SK-N-DZ (cell line): ENCODE measurements at regions not wholly inside any gene's neighbourhood (a gene's known extent, or its start where the extent isn't known, plus 50 kb on each side); places are given as distances from the start of the nearest gene placed in this dataset.

Experiments
- DNase-seq: peaks from one replicate; pipeline ENCODE4 v3.0.0-alpha.2; 2015; ENCODE audit warnings: low spot score

DNA sequence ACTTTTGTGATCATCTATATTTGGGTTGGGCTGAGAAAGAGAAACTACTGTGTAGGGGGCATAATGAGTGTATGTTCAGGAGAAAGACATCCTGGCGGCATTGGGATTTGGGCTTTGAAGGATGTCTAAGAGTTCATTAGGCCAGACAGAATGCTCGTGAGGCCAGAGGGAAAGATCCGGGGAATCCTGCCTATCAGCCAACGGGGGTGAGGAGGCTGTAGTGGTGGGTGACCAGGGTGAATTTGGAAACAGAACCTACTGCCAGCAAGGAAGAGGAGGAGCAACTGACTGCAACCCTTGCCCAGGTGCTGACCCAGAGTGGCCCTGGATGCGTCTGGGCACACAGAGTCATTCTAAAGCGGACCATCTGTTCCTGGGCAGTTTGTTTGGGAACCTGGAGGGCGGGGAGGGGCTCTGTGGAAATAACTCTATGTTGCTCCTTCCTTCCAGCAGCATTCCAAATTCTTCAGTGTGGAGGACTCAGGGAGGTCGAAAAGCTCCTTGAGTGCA is 56.9 kb upstream of the ECE1 start:
- DNase-seq: no peak

DNA sequence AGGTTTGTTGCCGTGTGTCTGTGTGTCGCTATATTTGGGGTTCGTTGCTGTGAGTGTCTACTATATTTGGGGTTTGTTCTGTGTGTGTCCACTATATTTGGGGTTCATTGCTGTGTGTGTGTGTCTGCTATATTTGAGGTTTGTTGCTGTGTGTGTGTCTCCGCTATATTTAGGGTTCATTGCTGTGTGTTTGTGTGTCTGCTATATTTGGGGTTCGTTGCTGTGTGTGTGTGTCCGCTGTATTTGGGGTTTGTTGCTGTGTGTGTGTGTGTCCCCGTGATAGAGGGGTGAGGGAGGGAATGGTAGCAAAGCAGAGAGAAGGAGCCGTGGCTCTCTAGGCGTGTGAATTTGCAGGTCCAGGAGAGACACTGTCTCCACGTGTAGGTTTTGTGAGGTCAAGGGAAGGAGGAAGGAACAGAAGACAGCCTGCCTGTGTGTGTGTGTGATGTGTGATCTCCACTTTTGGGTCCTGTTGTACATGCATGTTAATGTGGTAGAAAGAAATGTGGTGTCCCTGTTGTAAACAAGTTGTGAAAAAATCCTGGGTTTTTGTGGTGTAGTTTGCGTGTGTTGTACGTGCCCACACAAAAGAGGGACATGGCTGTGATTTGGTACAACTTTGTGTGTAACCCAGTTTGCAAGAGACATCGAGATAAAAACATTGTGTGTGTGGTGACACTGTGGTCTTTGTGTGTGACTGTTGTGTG is 56.3 kb upstream of the ECE1 start:
- no peak for DNase-seq

DNA sequence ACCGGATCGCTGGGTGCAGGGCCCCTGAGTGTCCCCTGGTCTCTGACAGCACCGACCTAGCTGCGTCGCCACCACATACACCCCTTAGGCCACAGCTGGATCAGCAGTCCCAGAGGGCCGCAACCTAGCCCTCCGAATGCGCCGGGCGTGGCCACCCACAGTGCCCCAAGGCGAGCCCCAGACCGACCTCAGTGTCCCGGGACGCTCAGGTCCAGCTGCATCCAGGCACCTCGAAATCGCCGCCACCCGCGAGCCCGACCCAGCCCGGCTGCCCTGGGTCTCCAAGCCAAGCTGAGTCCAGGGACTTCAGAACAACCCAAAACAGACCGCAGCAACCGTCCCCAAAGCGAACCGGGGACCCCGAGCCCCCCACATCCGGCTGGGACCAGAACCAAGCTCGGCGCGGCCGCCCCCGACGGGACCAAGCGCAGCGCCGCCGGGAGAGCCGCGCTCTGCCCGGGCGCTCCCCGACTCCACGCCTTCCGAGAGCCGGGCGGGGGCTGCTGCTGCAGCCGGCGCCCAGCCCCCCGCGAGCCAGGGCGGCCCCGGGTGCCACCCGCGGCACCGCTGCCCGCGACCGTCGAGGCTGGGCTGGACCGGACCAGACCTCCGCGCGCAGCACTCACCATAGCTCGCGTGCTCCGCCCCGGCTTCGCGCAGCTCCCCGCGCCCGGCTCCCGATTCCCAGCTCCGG is 54.6 kb upstream of the ECE1 start:
- no peak for DNase-seq

DNA sequence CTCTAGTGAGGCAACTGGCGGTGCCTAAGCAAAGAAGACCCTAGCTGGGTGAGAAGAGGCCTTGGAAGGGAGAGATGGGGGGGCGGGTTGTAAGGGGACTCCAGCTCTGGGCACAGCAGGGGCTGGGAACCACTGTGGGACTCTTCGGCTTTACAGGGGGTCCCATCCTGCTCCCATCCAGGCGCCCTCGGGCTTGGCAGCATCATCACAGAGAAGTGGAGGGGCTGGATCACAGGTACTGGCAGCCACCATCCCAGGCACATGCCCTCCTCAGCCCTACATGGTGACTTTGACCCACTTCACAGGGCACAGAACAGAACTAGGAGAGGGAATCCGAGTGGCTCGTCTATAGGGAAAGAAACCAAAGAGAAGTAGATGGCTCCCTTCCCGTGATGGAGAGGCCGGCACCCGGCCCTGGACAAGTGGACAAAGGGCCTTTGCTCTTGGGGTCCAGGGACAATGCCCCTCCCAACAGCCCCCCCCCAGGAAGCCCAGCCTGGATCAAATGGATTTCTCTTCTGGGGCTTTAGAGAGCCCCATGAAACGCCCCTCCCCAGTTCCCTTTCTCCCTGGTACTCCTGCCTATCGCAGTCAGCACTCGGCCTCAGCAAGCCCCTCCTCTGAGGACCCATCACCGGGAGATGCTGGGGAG is 54.0 kb upstream of the ECE1 start:
- no peak for DNase-seq

DNA sequence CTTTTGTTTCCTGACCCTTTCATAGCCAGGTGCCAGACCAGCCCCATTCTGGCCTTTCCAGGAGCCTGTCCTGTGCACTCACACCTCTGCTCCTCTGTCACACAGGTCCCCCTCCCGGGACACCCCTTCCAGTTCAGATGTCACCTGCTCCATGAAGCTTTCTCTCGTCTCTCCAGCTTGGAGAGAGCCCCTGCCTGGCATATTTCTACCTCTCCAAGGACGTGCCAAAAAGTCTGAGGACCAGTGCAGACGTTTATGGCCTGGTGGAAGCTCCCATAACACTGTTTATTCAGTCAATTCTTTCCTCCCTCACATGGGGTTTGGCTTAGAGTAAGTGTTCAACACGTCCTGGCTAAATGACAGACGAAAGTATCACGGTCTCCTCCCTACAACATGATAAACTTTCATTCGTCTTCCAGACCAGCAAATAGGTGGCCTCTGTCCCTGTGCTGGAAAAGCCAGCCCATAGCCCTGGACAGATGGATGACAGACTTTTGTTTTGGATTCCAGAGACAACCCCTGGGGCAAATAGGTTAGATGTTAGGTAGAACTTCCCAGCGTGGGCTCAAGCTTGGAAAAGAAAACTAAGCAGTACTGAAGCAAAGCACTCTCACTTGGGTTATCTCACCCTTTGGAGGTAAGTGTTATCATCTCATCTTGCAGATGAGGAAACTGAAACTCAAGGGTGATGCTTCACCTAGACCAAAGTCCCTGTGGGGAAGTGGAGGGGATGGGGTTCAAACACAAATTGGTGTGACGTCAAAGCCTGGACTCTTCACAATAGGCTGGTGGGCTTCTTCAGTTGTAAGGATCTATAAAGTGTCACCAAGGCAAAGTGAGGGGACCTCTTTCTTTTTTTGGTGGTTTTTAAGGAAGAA is 52.9 kb upstream of the ECE1 start:
- no peak for DNase-seq

DNA sequence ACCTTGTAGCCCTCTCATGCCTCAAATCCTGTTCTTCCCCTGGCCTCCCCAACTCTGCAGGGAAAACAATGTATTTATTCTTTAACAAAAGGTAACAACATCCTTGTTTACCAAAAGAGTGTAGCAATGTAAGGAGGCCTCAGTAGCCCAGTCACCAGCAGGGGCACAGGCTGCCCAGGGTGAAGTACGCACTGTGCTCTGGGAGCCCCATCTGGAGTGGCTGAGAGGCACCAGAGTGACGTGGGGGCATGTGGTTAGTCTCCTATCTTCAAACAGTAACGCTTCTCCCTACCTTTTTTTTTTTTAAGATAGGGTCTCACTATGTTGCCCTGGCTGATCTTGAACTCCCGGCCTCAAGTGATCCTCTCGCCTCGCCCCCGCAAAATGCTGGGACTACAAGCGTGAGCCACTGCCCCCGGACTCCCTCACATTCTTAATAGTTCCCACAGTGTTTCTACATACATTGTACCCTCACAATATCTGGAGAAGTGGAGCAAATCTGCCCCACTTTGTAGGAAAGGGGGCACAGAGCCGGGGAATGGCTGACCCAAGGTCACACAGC is 51.3 kb upstream of the ECE1 start:
- DNase-seq: no peak

DNA sequence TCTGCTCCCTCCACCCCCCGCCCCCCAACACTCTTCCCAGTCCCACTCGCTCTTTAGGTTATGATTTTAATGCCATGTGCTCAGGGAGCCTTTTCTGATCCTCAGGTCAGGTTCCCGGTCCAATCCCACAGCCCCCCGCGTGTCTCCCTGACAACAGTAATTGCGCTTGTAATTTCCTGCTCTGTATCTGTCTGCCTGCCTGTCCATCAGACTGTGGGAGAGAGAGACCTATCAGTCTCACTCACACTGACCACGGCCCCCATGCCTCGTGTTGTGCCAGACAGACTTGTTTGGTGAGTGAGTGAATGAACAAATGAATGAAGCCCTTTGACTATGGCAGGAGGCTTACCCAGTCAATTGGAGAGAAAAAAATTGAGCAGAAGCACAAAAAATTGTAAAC is 50.8 kb upstream of the ECE1 start:
- DNase-seq: no peak

DNA sequence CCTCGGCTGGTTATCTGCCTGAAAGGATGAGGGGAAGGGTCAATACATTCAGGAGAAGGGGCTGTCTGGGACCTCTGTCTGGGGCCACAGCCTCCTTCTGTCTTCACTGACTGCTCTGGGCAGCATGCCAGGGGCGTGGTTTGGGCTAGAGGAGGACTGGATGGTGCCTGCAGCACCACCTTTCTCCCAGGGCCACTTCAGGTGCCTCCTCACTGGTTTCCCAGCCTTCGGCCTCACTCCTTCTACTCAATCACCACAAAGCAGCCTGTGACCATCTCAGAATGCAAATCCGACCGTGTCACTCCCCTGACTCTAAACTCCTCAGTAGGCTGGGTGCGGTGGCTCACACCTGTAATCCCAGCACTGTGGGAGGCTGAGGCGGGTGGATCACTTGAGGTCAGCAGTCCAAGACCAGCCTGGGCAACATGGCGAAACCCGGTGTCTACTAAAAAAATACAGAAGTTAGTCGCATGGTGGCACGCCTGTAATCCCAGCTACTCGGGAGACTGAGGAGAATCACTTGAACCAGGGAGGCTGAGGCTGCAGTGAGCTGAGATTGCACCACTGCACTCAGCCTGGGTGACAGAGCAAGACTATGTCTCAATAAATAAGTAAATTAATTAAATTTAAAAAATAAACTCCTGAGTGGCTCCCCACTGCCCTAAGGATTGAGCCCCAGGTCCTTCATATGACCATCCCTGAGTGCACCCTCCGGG is 50.1 kb upstream of the ECE1 start:
- DNase-seq: no peak
